HepG2 (cell line): ENCODE measurements at regions not wholly inside any gene's neighbourhood (a gene's known extent, or its start where the extent isn't known, plus 50 kb on each side); places are given as distances from the start of the nearest gene placed in this dataset.

Experiments used
- AGO1 ChIP-seq: fragments of 200-400 bp; formaldehyde crosslinking; IDR thresholded peaks from 2 replicates; pipeline ENCODE4 v1.6.1; 2017; ENCODE audit warnings: mild to moderate bottlenecking, low read depth, low read length, moderate library complexity; ENCODE audit not compliant: poor library complexity, severe bottlenecking
- DNMT1 ChIP-seq: sonication (generic); formaldehyde crosslinking; IDR thresholded peaks from 2 replicates; pipeline ENCODE4 v1.5.1; 2020; ENCODE audit warnings: mild to moderate bottlenecking, missing genetic modification reagents
- FOXP1 ChIP-seq, 2 experiments: fragments of 450-650 bp in 1 of 2; IDR thresholded peaks; 2 replicates each; pipeline ENCODE4 v1.6.1; 2017 to 2018; ENCODE audit warnings: antibody characterized with exemption in 1 of 2
- NFE2L1 ChIP-seq: sonication (generic); formaldehyde crosslinking; IDR thresholded peaks from 2 replicates; pipeline ENCODE4 v1.4.0; 2020; ENCODE audit warnings: missing genetic modification reagents, mild to moderate bottlenecking, borderline replicate concordance
- NONO ChIP-seq, 2 experiments: fragments of 450-650 bp in 1 of 2; sonication (generic) in 1 of 2; formaldehyde crosslinking in 1 of 2; IDR thresholded peaks in 1 of 2; conservative IDR thresholded peaks in 1 of 2; 2 replicates each; pipeline versions ENCODE4 v1.6.1 to v1.8.0; 2017 to 2022; ENCODE audit warnings: mild to moderate bottlenecking in 1 of 2, missing genetic modification reagents in 1 of 2, moderate library complexity in 1 of 2
- YEATS2 ChIP-seq: sonication (generic); formaldehyde crosslinking; IDR thresholded peaks from 2 replicates; pipeline ENCODE4 v1.4.0; 2020; ENCODE audit warnings: missing genetic modification reagents, borderline replicate concordance
- ZNF326 ChIP-seq: sonication (generic); formaldehyde crosslinking; IDR thresholded peaks from 2 replicates; pipeline ENCODE4 v1.4.0; 2020; ENCODE audit warnings: missing genetic modification reagents, borderline replicate concordance
- ZNF547 ChIP-seq: sonication (generic); formaldehyde crosslinking; IDR thresholded peaks from 2 replicates; pipeline ENCODE4 v1.5.1; 2020; ENCODE audit warnings: mild to moderate bottlenecking, missing genetic modification reagents
- ZNF773 ChIP-seq: sonication (generic); formaldehyde crosslinking; IDR thresholded peaks from 2 replicates; pipeline ENCODE4 v1.4.0; 2020; ENCODE audit warnings: missing genetic modification reagents, borderline replicate concordance
- TF ChIP-seq, protein P1 (sequence below): sonication (generic); formaldehyde crosslinking; IDR thresholded peaks from 2 replicates; pipeline ENCODE4 v1.5.0; 2020; ENCODE audit warnings: mild to moderate bottlenecking, missing genetic modification reagents
- TF ChIP-seq, protein P2 (sequence below): sonication (generic); formaldehyde crosslinking; IDR thresholded peaks from 2 replicates; pipeline ENCODE4 v1.4.0; 2020; ENCODE audit warnings: mild to moderate bottlenecking, missing genetic modification reagents, borderline replicate concordance
- TF ChIP-seq, protein P3 (sequence below): sonication (generic); formaldehyde crosslinking; IDR thresholded peaks from 2 replicates; pipeline ENCODE4 v1.5.1; 2020; ENCODE audit warnings: mild to moderate bottlenecking, missing genetic modification reagents, moderate library complexity

DNA sequence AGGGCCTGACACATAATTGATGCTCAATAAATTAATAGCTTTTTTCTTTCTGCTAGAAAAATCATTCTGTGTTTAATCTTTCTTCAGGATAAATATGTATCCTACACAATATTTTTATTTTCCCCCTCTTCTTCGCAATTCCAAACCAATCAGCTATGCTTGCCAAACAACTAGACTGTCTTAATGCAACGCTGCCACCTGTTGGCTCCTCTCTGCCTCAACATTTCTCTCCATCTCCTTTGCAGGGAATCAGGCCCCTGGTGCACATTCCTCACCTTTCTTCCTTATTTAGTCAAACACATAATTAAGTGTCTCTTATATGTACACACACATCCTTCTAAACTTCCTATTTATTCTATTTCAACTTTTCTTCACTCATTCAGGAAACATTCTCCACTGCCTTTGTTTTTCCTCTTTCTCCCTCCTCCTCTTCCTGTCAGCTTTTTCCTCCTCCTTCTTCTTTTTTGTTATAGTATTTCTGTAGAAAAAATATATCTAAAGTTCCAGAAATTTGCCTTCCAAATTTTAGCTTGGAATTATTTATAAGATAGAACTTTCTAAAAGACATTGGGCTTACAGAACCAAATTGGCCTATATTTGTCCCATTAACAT is 406.0 kb downstream of the PRKD1 start (continued):
- TF ChIP-seq NONO (IDR thresholded peaks at IDR 0.05) (no peak), NONO (CRISPR knock-in tag; conservative IDR thresholded peaks at IDR 0.05) (no peak), YEATS2 (CRISPR knock-in tag) (no peak), NFE2L1 (CRISPR knock-in tag) (no peak), ZNF547 (CRISPR knock-in tag) (no peak), DNMT1 (CRISPR knock-in tag) (no peak), ZNF326 (CRISPR knock-in tag) (no peak), FOXP1 (IDR thresholded peaks at IDR 0.05) (peak; percentile 15; the same call in 1 of the 2 replicates), FOXP1 (CRISPR knock-in tag; IDR thresholded peaks at IDR 0.05) (no peak), ZNF773 (CRISPR knock-in tag) (no peak), AGO1 (no peak)
- TF ChIP-seq, protein P1, sequence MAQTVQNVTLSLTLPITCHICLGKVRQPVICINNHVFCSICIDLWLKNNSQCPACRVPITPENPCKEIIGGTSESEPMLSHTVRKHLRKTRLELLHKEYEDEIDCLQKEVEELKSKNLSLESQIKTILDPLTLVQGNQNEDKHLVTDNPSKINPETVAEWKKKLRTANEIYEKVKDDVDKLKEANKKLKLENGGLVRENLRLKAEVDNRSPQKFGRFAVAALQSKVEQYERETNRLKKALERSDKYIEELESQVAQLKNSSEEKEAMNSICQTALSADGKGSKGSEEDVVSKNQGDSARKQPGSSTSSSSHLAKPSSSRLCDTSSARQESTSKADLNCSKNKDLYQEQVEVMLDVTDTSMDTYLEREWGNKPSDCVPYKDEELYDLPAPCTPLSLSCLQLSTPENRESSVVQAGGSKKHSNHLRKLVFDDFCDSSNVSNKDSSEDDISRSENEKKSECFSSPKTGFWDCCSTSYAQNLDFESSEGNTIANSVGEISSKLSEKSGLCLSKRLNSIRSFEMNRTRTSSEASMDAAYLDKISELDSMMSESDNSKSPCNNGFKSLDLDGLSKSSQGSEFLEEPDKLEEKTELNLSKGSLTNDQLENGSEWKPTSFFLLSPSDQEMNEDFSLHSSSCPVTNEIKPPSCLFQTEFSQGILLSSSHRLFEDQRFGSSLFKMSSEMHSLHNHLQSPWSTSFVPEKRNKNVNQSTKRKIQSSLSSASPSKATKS (CRISPR knock-in tag): no peak
- TF ChIP-seq, protein P2, sequence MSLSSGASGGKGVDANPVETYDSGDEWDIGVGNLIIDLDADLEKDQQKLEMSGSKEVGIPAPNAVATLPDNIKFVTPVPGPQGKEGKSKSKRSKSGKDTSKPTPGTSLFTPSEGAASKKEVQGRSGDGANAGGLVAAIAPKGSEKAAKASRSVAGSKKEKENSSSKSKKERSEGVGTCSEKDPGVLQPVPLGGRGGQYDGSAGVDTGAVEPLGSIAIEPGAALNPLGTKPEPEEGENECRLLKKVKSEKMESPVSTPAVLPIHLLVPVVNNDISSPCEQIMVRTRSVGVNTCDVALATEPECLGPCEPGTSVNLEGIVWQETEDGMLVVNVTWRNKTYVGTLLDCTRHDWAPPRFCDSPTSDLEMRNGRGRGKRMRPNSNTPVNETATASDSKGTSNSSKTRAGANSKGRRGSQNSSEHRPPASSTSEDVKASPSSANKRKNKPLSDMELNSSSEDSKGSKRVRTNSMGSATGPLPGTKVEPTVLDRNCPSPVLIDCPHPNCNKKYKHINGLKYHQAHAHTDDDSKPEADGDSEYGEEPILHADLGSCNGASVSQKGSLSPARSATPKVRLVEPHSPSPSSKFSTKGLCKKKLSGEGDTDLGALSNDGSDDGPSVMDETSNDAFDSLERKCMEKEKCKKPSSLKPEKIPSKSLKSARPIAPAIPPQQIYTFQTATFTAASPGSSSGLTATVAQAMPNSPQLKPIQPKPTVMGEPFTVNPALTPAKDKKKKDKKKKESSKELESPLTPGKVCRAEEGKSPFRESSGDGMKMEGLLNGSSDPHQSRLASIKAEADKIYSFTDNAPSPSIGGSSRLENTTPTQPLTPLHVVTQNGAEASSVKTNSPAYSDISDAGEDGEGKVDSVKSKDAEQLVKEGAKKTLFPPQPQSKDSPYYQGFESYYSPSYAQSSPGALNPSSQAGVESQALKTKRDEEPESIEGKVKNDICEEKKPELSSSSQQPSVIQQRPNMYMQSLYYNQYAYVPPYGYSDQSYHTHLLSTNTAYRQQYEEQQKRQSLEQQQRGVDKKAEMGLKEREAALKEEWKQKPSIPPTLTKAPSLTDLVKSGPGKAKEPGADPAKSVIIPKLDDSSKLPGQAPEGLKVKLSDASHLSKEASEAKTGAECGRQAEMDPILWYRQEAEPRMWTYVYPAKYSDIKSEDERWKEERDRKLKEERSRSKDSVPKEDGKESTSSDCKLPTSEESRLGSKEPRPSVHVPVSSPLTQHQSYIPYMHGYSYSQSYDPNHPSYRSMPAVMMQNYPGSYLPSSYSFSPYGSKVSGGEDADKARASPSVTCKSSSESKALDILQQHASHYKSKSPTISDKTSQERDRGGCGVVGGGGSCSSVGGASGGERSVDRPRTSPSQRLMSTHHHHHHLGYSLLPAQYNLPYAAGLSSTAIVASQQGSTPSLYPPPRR (CRISPR knock-in tag): no peak
- TF ChIP-seq, protein P3, sequence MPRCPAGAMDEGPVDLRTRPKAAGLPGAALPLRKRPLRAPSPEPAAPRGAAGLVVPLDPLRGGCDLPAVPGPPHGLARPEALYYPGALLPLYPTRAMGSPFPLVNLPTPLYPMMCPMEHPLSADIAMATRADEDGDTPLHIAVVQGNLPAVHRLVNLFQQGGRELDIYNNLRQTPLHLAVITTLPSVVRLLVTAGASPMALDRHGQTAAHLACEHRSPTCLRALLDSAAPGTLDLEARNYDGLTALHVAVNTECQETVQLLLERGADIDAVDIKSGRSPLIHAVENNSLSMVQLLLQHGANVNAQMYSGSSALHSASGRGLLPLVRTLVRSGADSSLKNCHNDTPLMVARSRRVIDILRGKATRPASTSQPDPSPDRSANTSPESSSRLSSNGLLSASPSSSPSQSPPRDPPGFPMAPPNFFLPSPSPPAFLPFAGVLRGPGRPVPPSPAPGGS (CRISPR knock-in tag): no peak
- TF ChIP-seq, all 625 proteins: peak for 3
